ENCODE measurements at regions not wholly inside any gene's neighbourhood (a gene's known extent, or its start where the extent isn't known, plus 50 kb on each side); places are given as distances from the start of the nearest gene placed in this dataset.
A peak's percentile ranks its signal among the peaks of the same experiment; 100 is the strongest.

- Histone ChIP-seq H3K27me3 (replicated peaks; ENCODE audit: control insufficient read depth, insufficient read depth, low read length) (no peaks in the 10 kb centered on the region; the same call in 1 of the 2 replicates), H3K4me3 (replicated peaks; ENCODE audit: low read depth, low read length) (no peak overlapping the region), H3K36me3 (ENCODE audit: control insufficient read depth, insufficient read depth, low read length) (no peaks in the 10 kb centered on the region)
- DNase-seq (ENCODE audit: extremely low read depth, insufficient read length) = no peak
- TF ChIP-seq CTCF (IDR thresholded peaks at IDR 0.05; ENCODE audit: insufficient read depth, low read length, poor library complexity, severe bottlenecking) = no peak
These were observed 112.3 kb upstream of the SETBP1 start for GRCh38 chr18:44568342-44568741.

- no peak overlapping the region for H3K4me3 ChIP-seq (replicated peaks; ENCODE audit: low read depth, low read length)
- no peaks in the 10 kb centered on the region; the same call in 1 of the 2 replicates for H3K27me3 ChIP-seq (replicated peaks; ENCODE audit: control insufficient read depth, insufficient read depth, low read length)
- H3K36me3 ChIP-seq (ENCODE audit: control insufficient read depth, insufficient read depth, low read length) = no peaks in the 10 kb centered on the region
- no peak for DNase-seq (ENCODE audit: extremely low read depth, insufficient read length)
- TF ChIP-seq CTCF (IDR thresholded peaks at IDR 0.05; ENCODE audit: insufficient read depth, low read length, poor library complexity, severe bottlenecking) = no peak
These were observed 111.7 kb upstream of the SETBP1 start for GRCh38 chr18:44568986-44569385.

GRCh38 chr18:44569391-44570055 lies 111.2 kb upstream of the SETBP1 start:
- no peak for TF ChIP-seq CTCF (IDR thresholded peaks at IDR 0.05; ENCODE audit: insufficient read depth, low read length, poor library complexity, severe bottlenecking)
- no peak for DNase-seq (ENCODE audit: extremely low read depth, insufficient read length)
- no peaks in the 10 kb centered on the region for H3K36me3 ChIP-seq (ENCODE audit: control insufficient read depth, insufficient read depth, low read length)

GRCh38 chr18:44579028-44579702 lies 101.5 kb upstream of the SETBP1 start:
- Histone ChIP-seq H3K36me3 (ENCODE audit: control insufficient read depth, insufficient read depth, low read length) (no peaks in the 10 kb centered on the region), H3K27me3 (replicated peaks; ENCODE audit: control insufficient read depth, insufficient read depth, low read length) (no peaks in the 10 kb centered on the region), H3K4me3 (replicated peaks; ENCODE audit: low read depth, low read length) (no peak overlapping the region)
- no peak for DNase-seq (ENCODE audit: extremely low read depth, insufficient read length)
- TF ChIP-seq CTCF (IDR thresholded peaks at IDR 0.05; ENCODE audit: insufficient read depth, low read length, poor library complexity, severe bottlenecking) = peak; percentile 63

More at GRCh38 chr18:44569391-44570055, 111.2 kb upstream of the SETBP1 start:
- H3K4me3 ChIP-seq (replicated peaks; ENCODE audit: low read depth, low read length) = no peak overlapping the region
- H3K27me3 ChIP-seq (replicated peaks; ENCODE audit: control insufficient read depth, insufficient read depth, low read length) = no peaks in the 10 kb centered on the region; the same call in 1 of the 2 replicates

GRCh38 chr18:44579745-44580144 lies 100.9 kb upstream of the SETBP1 start:
- DNase-seq (ENCODE audit: extremely low read depth, insufficient read length) = no peak
- no peak for TF ChIP-seq CTCF (IDR thresholded peaks at IDR 0.05; ENCODE audit: insufficient read depth, low read length, poor library complexity, severe bottlenecking)
- Histone ChIP-seq H3K4me3 (replicated peaks; ENCODE audit: low read depth, low read length) (no peak overlapping the region), H3K36me3 (ENCODE audit: control insufficient read depth, insufficient read depth, low read length) (no peaks in the 10 kb centered on the region), H3K27me3 (replicated peaks; ENCODE audit: control insufficient read depth, insufficient read depth, low read length) (no peaks in the 10 kb centered on the region)

Measured in GM06990 (cell line).